ENCODE measurements at regions not wholly inside any gene's neighbourhood (a gene's known extent, or its start where the extent isn't known, plus 50 kb on each side); places are given as distances from the start of the nearest gene placed in this dataset.

DNA sequence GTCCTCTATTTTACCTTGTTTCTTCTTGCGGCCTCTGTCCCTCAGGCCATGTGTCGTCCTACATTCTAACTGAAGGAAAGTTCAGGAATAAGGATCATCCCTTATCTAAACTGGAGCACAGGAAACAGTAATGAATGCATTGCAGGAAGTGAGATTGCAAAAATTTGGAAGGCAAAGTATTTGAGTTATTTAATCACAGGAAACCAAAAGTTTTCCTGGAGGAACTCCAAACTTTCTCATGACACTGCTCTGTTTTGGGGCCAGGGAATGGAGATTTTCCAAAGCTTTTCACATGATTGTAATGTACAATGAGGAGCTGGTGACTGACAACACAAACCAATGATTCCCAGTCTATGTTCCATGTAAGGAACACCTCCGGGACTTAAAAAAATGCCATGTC lies 57.8 kb upstream of the PLSCR4 start:
- no peaks in the 10 kb centered on the region for H3K27me3 ChIP-seq
- ATAC-seq: peak; percentile 63 to 91 (median 78)
- H3K27ac ChIP-seq: peak overlapping the region; percentile 4 to 70 (median 52)
- H3K4me3 ChIP-seq: no peak overlapping the region
- H3K9me3 ChIP-seq: peaks cover 0 to 26% (median 0%) of the 10 kb centered on the region in 12 donors
- H3K36me3 ChIP-seq: no peaks in the 10 kb centered on the region
- TF ChIP-seq POLR2A (IDR thresholded peaks at IDR 0.05): no peak
- TF ChIP-seq CTCF (IDR thresholded peaks at IDR 0.05): no peak
- peak in 1 of 5 donors; percentile 46 for DNase-seq
- 28 to 43% (median 39%) methylated on average over 3 of the region's 3 CpGs for WGBS, 4 donors
- peaks cover 0 to 33% (median 7%) of the 10 kb centered on the region in 12 donors for H3K4me1 ChIP-seq
- intact Hi-C loops (cut with DNase I): loop anchor here in 1 of 10 donors (5.0 kb wide), 1 partner anchor 56 kb away; the partner anchor contains the start of gene PLSCR4

DNA sequence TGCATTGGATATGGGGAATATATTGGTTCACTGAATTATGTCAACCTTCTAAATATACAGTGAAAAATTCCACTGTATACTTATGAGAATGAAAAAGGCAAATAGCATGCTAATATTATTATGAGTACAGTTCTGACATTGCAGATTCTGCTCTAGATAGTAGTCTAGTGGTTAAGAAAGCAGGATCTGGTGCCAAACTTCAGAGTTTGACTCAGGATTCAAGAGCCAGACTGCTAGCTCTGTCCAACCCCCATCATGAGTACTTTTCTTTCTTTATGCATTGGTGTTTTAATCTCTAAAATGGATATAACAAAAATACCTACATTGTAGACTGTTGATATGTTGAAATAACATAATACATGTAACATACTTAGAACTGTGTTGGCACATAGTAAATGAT lies 57.3 kb upstream of the PLSCR4 start:
- no peaks in the 10 kb centered on the region for H3K27me3 ChIP-seq
- no peaks in the 10 kb centered on the region for H3K36me3 ChIP-seq
- ATAC-seq (peak; percentile 41 to 82 (median 54)), DNase-seq (no peak)
- TF ChIP-seq CTCF (IDR thresholded peaks at IDR 0.05): no peak
- no peak for TF ChIP-seq POLR2A (IDR thresholded peaks at IDR 0.05)
- peaks cover 0 to 29% (median 0%) of the 10 kb centered on the region in 12 donors for H3K9me3 ChIP-seq
- intact Hi-C loops (cut with DNase I): loop anchor here in 1 of 10 donors (5.0 kb wide), 1 partner anchor 56 kb away; the partner anchor contains the start of gene PLSCR4
- H3K4me1 ChIP-seq: peaks cover 0 to 33% (median 7%) of the 10 kb centered on the region in 12 donors
- H3K27ac ChIP-seq: peak overlapping the region; percentile 4 to 70 (median 50)
- no peak overlapping the region for H3K4me3 ChIP-seq

DNA sequence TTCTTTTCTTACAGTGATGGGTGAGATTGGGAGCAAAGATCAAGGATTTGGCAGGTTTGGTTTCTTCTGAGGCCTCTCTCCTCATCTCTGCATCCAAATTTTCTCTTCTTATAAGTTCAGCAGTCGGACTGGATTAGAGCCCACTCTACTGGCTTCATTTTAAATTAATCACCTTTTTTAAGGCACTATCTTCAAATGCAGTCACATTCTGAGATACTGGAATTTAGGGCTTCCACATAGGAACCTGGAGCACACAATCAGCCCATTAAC lies 56.5 kb upstream of the PLSCR4 start:
- intact Hi-C loops (cut with DNase I): loop anchor here in 1 of 10 donors (5.0 kb wide), 1 partner anchor 55 kb away; the partner anchor contains the start of gene PLSCR4
- peaks cover 0 to 34% (median 1%) of the 10 kb centered on the region in 12 donors for H3K9me3 ChIP-seq
- H3K27ac ChIP-seq: no peak overlapping the region
- H3K4me1 ChIP-seq: peaks cover 0 to 33% (median 7%) of the 10 kb centered on the region in 12 donors
- no peaks in the 10 kb centered on the region for H3K27me3 ChIP-seq
- TF ChIP-seq CTCF (IDR thresholded peaks at IDR 0.05) (no peak), POLR2A (IDR thresholded peaks at IDR 0.05) (no peak)
- DNase-seq: no peak
- 86 to 96% (median 90%) methylated on average over 1 of the region's 1 CpG for WGBS, 4 donors
- H3K4me3 ChIP-seq: no peak overlapping the region
- no peaks in the 10 kb centered on the region for H3K36me3 ChIP-seq
- ATAC-seq: no peak

GRCh38 chr3:146306656-146307455 lies 56.0 kb upstream of the PLSCR4 start:
- Histone ChIP-seq H3K36me3 (no peaks in the 10 kb centered on the region), H3K9me3 (peaks cover 0 to 39% (median 2%) of the 10 kb centered on the region in 12 donors), H3K27me3 (no peaks in the 10 kb centered on the region), H3K27ac (no peak overlapping the region), H3K4me3 (no peak overlapping the region), H3K4me1 (peaks cover 0 to 33% (median 7%) of the 10 kb centered on the region in 12 donors)
- ATAC-seq (no peak), DNase-seq (no peak)
- TF ChIP-seq POLR2A (IDR thresholded peaks at IDR 0.05): no peak
- no peak for TF ChIP-seq CTCF (IDR thresholded peaks at IDR 0.05)
- intact Hi-C loops (cut with DNase I): loop anchor here in 1 of 10 donors (5.0 kb wide), 1 partner anchor 55 kb away; the partner anchor contains the start of gene PLSCR4
- WGBS, 4 donors: 81 to 86% (median 84%) methylated on average over 7 of the region's 7 CpGs
